Heart left ventricle (tissue), 13 donors: ENCODE measurements at regions not wholly inside any gene's neighbourhood (a gene's known extent, or its start where the extent isn't known, plus 50 kb on each side); places are given as distances from the start of the nearest gene placed in this dataset.

Source experiments
- POLR2A ChIP-seq, 2 donors: fragments of 450-650 bp; IDR thresholded peaks; one replicate each; pipeline ENCODE4 v1.6.1; 2017; ENCODE audit warnings: antibody characterized with exemption in 2 of 2, mild to moderate bottlenecking in 2 of 2, moderate library complexity in 2 of 2
- TF ChIP-seq, protein P1 (sequence below), 12 donors: fragments of 200-600 bp; sonication (generic) in 4 of 12; IDR thresholded peaks; one replicate each; pipeline versions ENCODE4 v1.5.0 to v1.8.0; 2018 to 2022; ENCODE audit warnings: antibody characterized with exemption in 12 of 12, mild to moderate bottlenecking in 5 of 12
- donor health status: ischemic (EF 13 %, LVEDD 7.1; RV severe dilation, severe dysfunction).
- donor health status: DM: no; HTN: yes; CAD: no.
- donor health status: DM: no; HTN: no; CAD: no.
- donor health status: ischemic (EF 25% LVEDD 6.9; RV normal size, moderate dysfunction).
- donor health status: ischemic (EF 25% LVEDD 5.7; RV mildly dilated, moderate dysfunction).
- donor health status: ischemic (EF 35%, LVEDD 5.7; RV mildly dilated, moderate dysfunction).
- donor health status: nonischemic (EF 11% LVEDD 7.7; RV severe dilation, severe dysfunction).
- donor health status: DM: yes; HTN: yes; CAD: no.
- donor health status: PGD.
- donor health status: ischemic (EF 29% LVEDD 5.4; RV normal size, mild dysfunction).
- donor health status: nonischemic (EF 23%, LVEDD 6.1; RV moderate dilation, normal function).

DNA sequence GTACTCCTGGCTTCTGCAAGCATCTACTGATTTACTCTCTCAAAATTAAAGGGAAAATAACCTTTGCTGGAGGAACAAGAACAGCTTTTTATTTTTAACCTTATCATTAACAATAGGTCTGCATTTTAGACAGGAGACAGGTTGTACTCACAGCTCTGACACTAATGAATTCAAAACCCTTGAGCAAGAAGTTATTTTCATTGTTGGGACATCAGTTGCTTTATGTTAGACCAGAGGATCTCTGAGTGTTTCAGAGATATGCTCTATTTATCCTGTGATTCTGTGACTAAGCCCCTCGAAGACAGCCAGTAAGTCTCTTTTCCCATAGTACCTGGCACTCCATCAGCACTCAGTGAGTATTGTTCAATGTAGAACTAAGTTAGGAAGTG, 190.2 kb upstream of the PCSK5 start:
- TF ChIP-seq, protein P1, sequence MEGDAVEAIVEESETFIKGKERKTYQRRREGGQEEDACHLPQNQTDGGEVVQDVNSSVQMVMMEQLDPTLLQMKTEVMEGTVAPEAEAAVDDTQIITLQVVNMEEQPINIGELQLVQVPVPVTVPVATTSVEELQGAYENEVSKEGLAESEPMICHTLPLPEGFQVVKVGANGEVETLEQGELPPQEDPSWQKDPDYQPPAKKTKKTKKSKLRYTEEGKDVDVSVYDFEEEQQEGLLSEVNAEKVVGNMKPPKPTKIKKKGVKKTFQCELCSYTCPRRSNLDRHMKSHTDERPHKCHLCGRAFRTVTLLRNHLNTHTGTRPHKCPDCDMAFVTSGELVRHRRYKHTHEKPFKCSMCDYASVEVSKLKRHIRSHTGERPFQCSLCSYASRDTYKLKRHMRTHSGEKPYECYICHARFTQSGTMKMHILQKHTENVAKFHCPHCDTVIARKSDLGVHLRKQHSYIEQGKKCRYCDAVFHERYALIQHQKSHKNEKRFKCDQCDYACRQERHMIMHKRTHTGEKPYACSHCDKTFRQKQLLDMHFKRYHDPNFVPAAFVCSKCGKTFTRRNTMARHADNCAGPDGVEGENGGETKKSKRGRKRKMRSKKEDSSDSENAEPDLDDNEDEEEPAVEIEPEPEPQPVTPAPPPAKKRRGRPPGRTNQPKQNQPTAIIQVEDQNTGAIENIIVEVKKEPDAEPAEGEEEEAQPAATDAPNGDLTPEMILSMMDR (IDR thresholded peaks at IDR 0.05): no peak
- no peak for TF ChIP-seq POLR2A (IDR thresholded peaks at IDR 0.05)
